ENCODE measurements at regions not wholly inside any gene's neighbourhood (a gene's known extent, or its start where the extent isn't known, plus 50 kb on each side); places are given as distances from the start of the nearest gene placed in this dataset.

DNA sequence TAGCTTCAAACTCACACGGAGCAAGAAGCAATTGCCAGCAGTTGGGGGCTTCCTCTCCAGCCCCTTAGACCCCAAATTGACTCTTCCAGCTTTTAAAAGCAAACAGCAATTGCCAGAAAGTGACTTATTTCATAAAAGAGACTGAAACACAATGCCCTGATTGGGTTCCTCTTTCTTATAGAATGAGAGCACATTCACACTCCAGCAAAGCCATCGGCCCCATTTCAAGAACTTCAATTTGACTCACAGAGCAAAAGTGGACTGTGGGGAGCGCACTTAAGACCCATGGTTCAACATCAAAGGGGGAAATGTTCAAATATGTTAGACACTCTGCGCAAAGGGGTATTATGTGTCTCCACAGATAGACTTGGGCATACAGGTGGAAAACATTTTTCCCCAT, 484.7 kb downstream of the BCL11A start:
- TF ChIP-seq, protein P1, sequence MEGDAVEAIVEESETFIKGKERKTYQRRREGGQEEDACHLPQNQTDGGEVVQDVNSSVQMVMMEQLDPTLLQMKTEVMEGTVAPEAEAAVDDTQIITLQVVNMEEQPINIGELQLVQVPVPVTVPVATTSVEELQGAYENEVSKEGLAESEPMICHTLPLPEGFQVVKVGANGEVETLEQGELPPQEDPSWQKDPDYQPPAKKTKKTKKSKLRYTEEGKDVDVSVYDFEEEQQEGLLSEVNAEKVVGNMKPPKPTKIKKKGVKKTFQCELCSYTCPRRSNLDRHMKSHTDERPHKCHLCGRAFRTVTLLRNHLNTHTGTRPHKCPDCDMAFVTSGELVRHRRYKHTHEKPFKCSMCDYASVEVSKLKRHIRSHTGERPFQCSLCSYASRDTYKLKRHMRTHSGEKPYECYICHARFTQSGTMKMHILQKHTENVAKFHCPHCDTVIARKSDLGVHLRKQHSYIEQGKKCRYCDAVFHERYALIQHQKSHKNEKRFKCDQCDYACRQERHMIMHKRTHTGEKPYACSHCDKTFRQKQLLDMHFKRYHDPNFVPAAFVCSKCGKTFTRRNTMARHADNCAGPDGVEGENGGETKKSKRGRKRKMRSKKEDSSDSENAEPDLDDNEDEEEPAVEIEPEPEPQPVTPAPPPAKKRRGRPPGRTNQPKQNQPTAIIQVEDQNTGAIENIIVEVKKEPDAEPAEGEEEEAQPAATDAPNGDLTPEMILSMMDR (IDR thresholded peaks at IDR 0.05) = no peak
- TF ChIP-seq, protein P2, sequence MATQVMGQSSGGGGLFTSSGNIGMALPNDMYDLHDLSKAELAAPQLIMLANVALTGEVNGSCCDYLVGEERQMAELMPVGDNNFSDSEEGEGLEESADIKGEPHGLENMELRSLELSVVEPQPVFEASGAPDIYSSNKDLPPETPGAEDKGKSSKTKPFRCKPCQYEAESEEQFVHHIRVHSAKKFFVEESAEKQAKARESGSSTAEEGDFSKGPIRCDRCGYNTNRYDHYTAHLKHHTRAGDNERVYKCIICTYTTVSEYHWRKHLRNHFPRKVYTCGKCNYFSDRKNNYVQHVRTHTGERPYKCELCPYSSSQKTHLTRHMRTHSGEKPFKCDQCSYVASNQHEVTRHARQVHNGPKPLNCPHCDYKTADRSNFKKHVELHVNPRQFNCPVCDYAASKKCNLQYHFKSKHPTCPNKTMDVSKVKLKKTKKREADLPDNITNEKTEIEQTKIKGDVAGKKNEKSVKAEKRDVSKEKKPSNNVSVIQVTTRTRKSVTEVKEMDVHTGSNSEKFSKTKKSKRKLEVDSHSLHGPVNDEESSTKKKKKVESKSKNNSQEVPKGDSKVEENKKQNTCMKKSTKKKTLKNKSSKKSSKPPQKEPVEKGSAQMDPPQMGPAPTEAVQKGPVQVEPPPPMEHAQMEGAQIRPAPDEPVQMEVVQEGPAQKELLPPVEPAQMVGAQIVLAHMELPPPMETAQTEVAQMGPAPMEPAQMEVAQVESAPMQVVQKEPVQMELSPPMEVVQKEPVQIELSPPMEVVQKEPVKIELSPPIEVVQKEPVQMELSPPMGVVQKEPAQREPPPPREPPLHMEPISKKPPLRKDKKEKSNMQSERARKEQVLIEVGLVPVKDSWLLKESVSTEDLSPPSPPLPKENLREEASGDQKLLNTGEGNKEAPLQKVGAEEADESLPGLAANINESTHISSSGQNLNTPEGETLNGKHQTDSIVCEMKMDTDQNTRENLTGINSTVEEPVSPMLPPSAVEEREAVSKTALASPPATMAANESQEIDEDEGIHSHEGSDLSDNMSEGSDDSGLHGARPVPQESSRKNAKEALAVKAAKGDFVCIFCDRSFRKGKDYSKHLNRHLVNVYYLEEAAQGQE (IDR thresholded peaks at IDR 0.05; ENCODE audit: insufficient read depth in 1 of 2, low read depth in 2 of 2, low read length in 1 of 2) = no peak
- no peak for TF ChIP-seq TCF7L2 (IDR thresholded peaks at IDR 0.05; ENCODE audit: low read depth, low read length)
- no peak for TF ChIP-seq POLR2AphosphoS5 (IDR thresholded peaks at IDR 0.05; ENCODE audit: low read depth, low read length)
- TF ChIP-seq SIN3A (IDR thresholded peaks at IDR 0.05; ENCODE audit: borderline replicate concordance, insufficient read depth, low read depth, low read length) = no peak
